HCT116 (cell line): ENCODE measurements at regions not wholly inside any gene's neighbourhood (a gene's known extent, or its start where the extent isn't known, plus 50 kb on each side); places are given as distances from the start of the nearest gene placed in this dataset.

Experiments used
- ATAC-seq: fragments of 200-7000 bp; cut with Tn5 transposase; 2 replicates; pipeline ENCODE4 v1.9.1; 2020; ENCODE audit warnings: mild to moderate bottlenecking, moderate library complexity
- BruUV-seq: library from RNA; stranded (reverse); fragments of 400-500 nt; replicated peaks from 2 replicates; lab custom pipeline; 2021; lab: Mats Ljungman, UMichigan
- CTCF ChIA-PET: fragments of 300-600 bp; sonication (Branson Sonifier 250); formaldehyde crosslinking; loops from one replicate; lab custom pipeline; 2021; ENCODE audit warnings: antibody characterized with exemption; lab: Charles Lee
- POLR2A ChIA-PET: fragments of 300-600, 350-600 bp; sonication (Branson Sonifier 250); formaldehyde crosslinking; loops from one replicate; lab custom pipeline; 2021; ENCODE audit warnings: antibody characterized with exemption; lab: Charles Lee
- RAD21 ChIA-PET, 2 experiments: fragments of 300-600 bp; sonication (Branson Sonifier 250); formaldehyde crosslinking; loops; one replicate each; lab custom pipeline; 2023; ENCODE audit warnings: low total read pairs in 2 of 2; ENCODE audit not compliant: uncharacterized antibody in 2 of 2, unreplicated experiment in 2 of 2, low non-redundant PET in 1 of 2; lab: Charles Lee
- DNase-seq: peaks from one replicate; pipeline ENCODE4 v3.0.0-alpha.2; 2010; ENCODE audit warnings: low read depth, low spot score
- H2AFZ ChIP-seq: fragments of 200-600 bp; shearing (Covaris generic), sonication (generic); 2 replicates; pipeline ENCODE4 v1.6.1; 2017; ENCODE audit warnings: low read depth, mixed run types, mixed read lengths, antibody characterized with exemption, low read length; ENCODE audit not compliant: poor library complexity, severe bottlenecking
- H3K27ac ChIP-seq: 2 replicates; pipeline ENCODE4 v1.5.1; 2012; ENCODE audit warnings: low read depth, low read length
- H3K27me3 ChIP-seq: fragments of 200-600 bp; sonication (generic); 2 replicates; pipeline ENCODE4 v1.6.1; 2016; ENCODE audit warnings: mixed run types, low read length, mixed read lengths; ENCODE audit not compliant: insufficient read depth
- H3K36me3 ChIP-seq, 2 experiments: fragments of 200-500 bp in 1 of 2; fragments of 200-600 bp in 1 of 2; sonication (Bioruptor generic) in 1 of 2; sonication (generic) in 1 of 2; 2 replicates each; pipeline versions ENCODE4 v1.5.1 to v1.6.1; 2014 to 2016; ENCODE audit warnings: low read length in 2 of 2, inconsistent platforms in 1 of 2, mixed read lengths in 1 of 2, mixed run types in 1 of 2; ENCODE audit not compliant: insufficient read depth in 2 of 2, control insufficient read depth in 1 of 2
- H3K4me1 ChIP-seq, 2 experiments: fragments of 200-600 bp in 1 of 2; sonication (generic) in 1 of 2; 2 replicates each; pipeline versions ENCODE4 v1.5.1 to v1.6.1; 2012 to 2017; ENCODE audit warnings: low read length in 2 of 2, inconsistent platforms in 1 of 2, mild to moderate bottlenecking in 1 of 2, mixed read lengths in 1 of 2, mixed run types in 1 of 2, moderate library complexity in 1 of 2; ENCODE audit not compliant: insufficient read depth in 2 of 2, control insufficient read depth in 1 of 2
- H3K4me2 ChIP-seq: fragments of 200-600 bp; sonication (generic); 2 replicates; pipeline ENCODE4 v1.6.1; 2017; ENCODE audit warnings: mixed run types, low read length, mixed read lengths
- H3K4me3 ChIP-seq, 2 experiments: fragments of 200-600 bp in 1 of 2; sonication (generic) in 1 of 2; replicated peaks in 1 of 2; 2 replicates each; pipeline ENCODE4 v1.5.1; 2011 to 2016; ENCODE audit warnings: low read length in 2 of 2, control low read depth in 1 of 2, low read depth in 1 of 2, mild to moderate bottlenecking in 1 of 2, mixed read lengths in 1 of 2, mixed run types in 1 of 2
- H3K79me2 ChIP-seq: fragments of 200-600 bp; sonication (generic); 2 replicates; pipeline ENCODE4 v1.6.1; 2017; ENCODE audit warnings: mild to moderate bottlenecking, mixed run types, low read length, moderate library complexity, mixed read lengths; ENCODE audit not compliant: insufficient read depth
- H3K9ac ChIP-seq: fragments of 200-600 bp; sonication (generic); 2 replicates; pipeline ENCODE4 v1.6.1; 2016; ENCODE audit warnings: low read length, mixed read lengths
- H3K9me2 ChIP-seq: fragments of 200-600 bp; sonication (generic), shearing (Covaris generic); 2 replicates; pipeline ENCODE4 v1.6.1; 2017; ENCODE audit warnings: mixed run types, mild to moderate bottlenecking, moderate library complexity; ENCODE audit not compliant: insufficient read depth
- H3K9me3 ChIP-seq, 2 experiments: fragments of 200-500 bp in 1 of 2; fragments of 200-600 bp in 1 of 2; sonication (Bioruptor generic) in 1 of 2; sonication (generic) in 1 of 2; 2 replicates each; pipeline ENCODE4 v1.6.1; 2014 to 2017; ENCODE audit warnings: low read length in 2 of 2, mixed read lengths in 2 of 2, inconsistent platforms in 1 of 2, low read depth in 1 of 2, mild to moderate bottlenecking in 1 of 2, mixed run types in 1 of 2, moderate library complexity in 1 of 2; ENCODE audit not compliant: control insufficient read depth in 1 of 2, insufficient read depth in 1 of 2
- H4K20me1 ChIP-seq: fragments of 200-600 bp; sonication (generic), shearing (Covaris generic); 2 replicates; pipeline ENCODE4 v1.6.1; 2017; ENCODE audit warnings: mixed run types, mild to moderate bottlenecking, moderate library complexity; ENCODE audit not compliant: insufficient read depth
- ATF3 ChIP-seq: IDR thresholded peaks from 2 replicates; pipeline ENCODE4 v1.6.1; 2012
- ELF1 ChIP-seq: IDR thresholded peaks from 2 replicates; pipeline ENCODE4 v1.6.1; 2012; ENCODE audit warnings: low read depth, borderline replicate concordance
- EZH2 ChIP-seq: fragments of 200-600 bp; sonication (generic); IDR thresholded peaks from 2 replicates; pipeline ENCODE4 v1.6.1; 2017; ENCODE audit warnings: antibody characterized with exemption, mixed run types
- MAX ChIP-seq: IDR thresholded peaks from 2 replicates; pipeline ENCODE4 v1.6.1; 2012
- RAD21 ChIP-seq: IDR thresholded peaks from 2 replicates; pipeline ENCODE4 v1.6.1; 2012; ENCODE audit warnings: low read depth, mild to moderate bottlenecking
- SIN3A ChIP-seq: IDR thresholded peaks from 2 replicates; pipeline ENCODE4 v1.6.1; 2012; ENCODE audit warnings: low read depth
- TCF7L2 ChIP-seq: IDR thresholded peaks from 2 replicates; pipeline ENCODE4 v1.7.0; 2011; ENCODE audit warnings: borderline replicate concordance, inconsistent platforms; ENCODE audit not compliant: insufficient read depth, insufficient read length; ENCODE audit errors: extremely low read depth
- intact Hi-C: fragments of 100-400 bp; cut with micrococcal nuclease; formaldehyde crosslinking; loops from 2 replicates; pipeline ENCODE4 v1.10.0; 2022

GRCh38 chr5:164680812-164681520 lies 1175.5 kb downstream of the MAT2B start:
- H3K79me2 ChIP-seq, result no peaks in the 10 kb centered on the region
- no peak for ATAC-seq
- H3K9me2 ChIP-seq, result no peaks in the 10 kb centered on the region
- H2AFZ ChIP-seq, result no peak overlapping the region
- no peaks in the 10 kb centered on the region for H3K4me1 ChIP-seq
- no peak overlapping the region for H3K4me2 ChIP-seq
- no peak overlapping the region for H3K27ac ChIP-seq
- ChIA-PET CTCF (no interaction called here), POLR2A (no interaction called here), RAD21 (no interaction called here)
- H3K4me3 ChIP-seq, result no peak overlapping the region
- no TSS peak for BruUV-seq
- H3K9ac ChIP-seq, result no peak overlapping the region
- no peak for DNase-seq
- no peaks in the 10 kb centered on the region for H4K20me1 ChIP-seq
- peaks cover 7 to 8% of the 10 kb centered on the region in 2 experiments; a peak in 2 of 4 replicates for H3K9me3 ChIP-seq
- no peaks in the 10 kb centered on the region for H3K27me3 ChIP-seq
- TF ChIP-seq ELF1, result no peak
- no peaks in the 10 kb centered on the region for H3K36me3 ChIP-seq
- intact Hi-C loops, result no loop called here

GRCh38 chr5:164687391-164687790 lies 1182.0 kb downstream of the MAT2B start:
- ChIA-PET RAD21 (no interaction called here), CTCF (no interaction called here), POLR2A (no interaction called here)
- H3K27ac ChIP-seq, result no peak overlapping the region
- H3K79me2 ChIP-seq, result no peaks in the 10 kb centered on the region
- no peaks in the 10 kb centered on the region for H3K27me3 ChIP-seq
- no peak overlapping the region for H3K4me2 ChIP-seq
- TF ChIP-seq EZH2 (no peak), MAX (no peak), SIN3A (no peak), ATF3 (no peak), TCF7L2 (no peak), RAD21 (no peak)
- no peak overlapping the region for H3K4me3 ChIP-seq
- no peak overlapping the region for H2AFZ ChIP-seq
- H3K4me1 ChIP-seq, result no peaks in the 10 kb centered on the region
- no peaks in the 10 kb centered on the region for H3K9me2 ChIP-seq
- no TSS peak for BruUV-seq
- no peak for ATAC-seq
- no peaks in the 10 kb centered on the region for H3K36me3 ChIP-seq
- intact Hi-C loops, result no loop called here
- H4K20me1 ChIP-seq, result no peaks in the 10 kb centered on the region
- no peak for DNase-seq
- no peak overlapping the region for H3K9ac ChIP-seq
- peaks cover 0 to 8% of the 10 kb centered on the region in 2 experiments; a peak in 2 of 4 replicates for H3K9me3 ChIP-seq
